WTC11 (cell line): ENCODE measurements at regions not wholly inside any gene's neighbourhood (a gene's known extent, or its start where the extent isn't known, plus 50 kb on each side); places are given as distances from the start of the nearest gene placed in this dataset.

Experiments
- ATAC-seq: fragments of 200-7000 bp; cut with Tn5 transposase; 2 replicates; pipeline ENCODE4 v1.10.0; 2021; ENCODE audit warnings: mild to moderate bottlenecking, moderate library complexity
- CTCF ChIA-PET: fragments of 300-600 bp; sonication (Branson Sonifier 250); formaldehyde crosslinking; loops from one replicate; lab custom pipeline; 2021; ENCODE audit warnings: antibody characterized with exemption; lab: Charles Lee
- POLR2A ChIA-PET: fragments of 350-600 bp; sonication (Branson Sonifier 250); formaldehyde crosslinking; loops from one replicate; lab custom pipeline; 2021; ENCODE audit warnings: antibody characterized with exemption; lab: Charles Lee
- DNase-seq: peaks from one replicate; pipeline ENCODE4 v3.0.0; 2021; ENCODE audit warnings: low spot score
- H3K27ac Mint-ChIP-seq: 2 replicates; pipeline ENCODE4 v1.8.0; 2021; ENCODE audit warnings: mixed read lengths
- H3K27me3 Mint-ChIP-seq: 2 replicates; pipeline ENCODE4 v1.8.0; 2021; ENCODE audit warnings: low read depth, mild to moderate bottlenecking, moderate library complexity, mixed read lengths
- H3K36me3 Mint-ChIP-seq: 2 replicates; pipeline ENCODE4 v1.8.0; 2021; ENCODE audit warnings: mixed read lengths
- H3K4me1 Mint-ChIP-seq: 2 replicates; pipeline ENCODE4 v1.8.0; 2022; ENCODE audit warnings: mixed read lengths
- H3K4me3 Mint-ChIP-seq: 2 replicates; pipeline ENCODE4 v1.8.0; 2021; ENCODE audit warnings: mild to moderate bottlenecking, moderate library complexity, mixed read lengths
- H3K9me3 Mint-ChIP-seq: 2 replicates; pipeline ENCODE4 v1.8.0; 2021; ENCODE audit warnings: mixed read lengths
- ATF1 ChIP-seq: sonication (generic); formaldehyde crosslinking; IDR thresholded peaks from 2 replicates; pipeline ENCODE4 v1.8.1; 2023; ENCODE audit warnings: mild to moderate bottlenecking, moderate library complexity, missing genetic modification reagents
- CREM ChIP-seq: sonication (generic); formaldehyde crosslinking; IDR thresholded peaks from 2 replicates; pipeline ENCODE4 v1.8.1; 2022; ENCODE audit warnings: mild to moderate bottlenecking, missing genetic modification reagents, moderate library complexity
- EMX1 ChIP-seq: fragments of 250-450 bp; sonication (Bioruptor Pico); IDR thresholded peaks from 2 replicates; pipeline ENCODE4 v1.8.0; 2021; ENCODE audit warnings: mild to moderate bottlenecking
- ETV6 ChIP-seq: sonication (generic); formaldehyde crosslinking; IDR thresholded peaks from 2 replicates; pipeline ENCODE4 v1.8.1; 2022; ENCODE audit warnings: mild to moderate bottlenecking, missing genetic modification reagents
- GRHL2 ChIP-seq: fragments of 250-450 bp; sonication (Bioruptor Pico); IDR thresholded peaks from 2 replicates; pipeline ENCODE4 v1.8.0; 2022; ENCODE audit warnings: mild to moderate bottlenecking, moderate library complexity; ENCODE audit not compliant: insufficient replicate concordance, severe bottlenecking
- JUN ChIP-seq: sonication (generic); formaldehyde crosslinking; IDR thresholded peaks from 2 replicates; pipeline ENCODE4 v1.8.0; 2023; ENCODE audit warnings: mild to moderate bottlenecking, missing genetic modification reagents
- KAT7 ChIP-seq: sonication (generic); formaldehyde crosslinking; IDR thresholded peaks from 2 replicates; pipeline ENCODE4 v1.8.1; 2023; ENCODE audit warnings: missing genetic modification reagents, mild to moderate bottlenecking, borderline replicate concordance
- MYBL2 ChIP-seq: sonication (generic); formaldehyde crosslinking; IDR thresholded peaks from 2 replicates; pipeline ENCODE4 v1.8.1; 2023; ENCODE audit warnings: mild to moderate bottlenecking, moderate library complexity, missing genetic modification reagents
- NFYB ChIP-seq: sonication (generic); formaldehyde crosslinking; conservative IDR thresholded peaks from 2 replicates; pipeline ENCODE4 v1.8.0; 2022; ENCODE audit warnings: low read depth, missing genetic modification reagents
- NR1H2 ChIP-seq: sonication (generic); formaldehyde crosslinking; IDR thresholded peaks from 2 replicates; pipeline ENCODE4 v1.9.0; 2021; ENCODE audit warnings: mild to moderate bottlenecking, moderate library complexity, missing genetic modification reagents
- SMAD3 ChIP-seq: sonication (generic); formaldehyde crosslinking; IDR thresholded peaks from 2 replicates; pipeline ENCODE4 v1.8.0; 2022; ENCODE audit warnings: missing genetic modification reagents, mild to moderate bottlenecking, borderline replicate concordance
- TCF7 ChIP-seq: sonication (generic); formaldehyde crosslinking; IDR thresholded peaks from 2 replicates; pipeline ENCODE4 v1.8.0; 2022; ENCODE audit warnings: mild to moderate bottlenecking, low read depth, missing genetic modification reagents, moderate library complexity
- TP53 ChIP-seq: sonication (generic); formaldehyde crosslinking; IDR thresholded peaks from 2 replicates; pipeline ENCODE4 v1.8.1; 2023; ENCODE audit warnings: mild to moderate bottlenecking, missing genetic modification reagents
- ZBTB21 ChIP-seq: sonication (generic); formaldehyde crosslinking; IDR thresholded peaks from 2 replicates; pipeline ENCODE4 v1.8.1; 2023; ENCODE audit warnings: mild to moderate bottlenecking, missing genetic modification reagents, borderline replicate concordance
- ZNF138 ChIP-seq: sonication (generic); formaldehyde crosslinking; conservative IDR thresholded peaks from 2 replicates; pipeline ENCODE4 v1.8.1; 2022; ENCODE audit warnings: mild to moderate bottlenecking, moderate library complexity, missing genetic modification reagents
- ZNF232 ChIP-seq: sonication (generic); formaldehyde crosslinking; IDR thresholded peaks from 2 replicates; pipeline ENCODE4 v1.8.0; 2022; ENCODE audit warnings: mild to moderate bottlenecking, missing genetic modification reagents
- ZNF396 ChIP-seq: fragments of 250-450 bp; sonication (Bioruptor Pico); IDR thresholded peaks from 2 replicates; pipeline ENCODE4 v1.8.0; 2021; ENCODE audit warnings: mild to moderate bottlenecking, moderate library complexity, borderline replicate concordance
- ZNF416 ChIP-seq: fragments of 250-450 bp; sonication (Bioruptor Pico); IDR thresholded peaks from 2 replicates; pipeline ENCODE4 v1.9.0; 2021; ENCODE audit warnings: mild to moderate bottlenecking, inconsistent platforms
- TF ChIP-seq, protein P1 (sequence below): sonication (generic); formaldehyde crosslinking; IDR thresholded peaks from 2 replicates; pipeline ENCODE4 v1.8.1; 2023; ENCODE audit warnings: mild to moderate bottlenecking, moderate library complexity, missing genetic modification reagents
- TF ChIP-seq, protein P2 (sequence below): sonication (generic); formaldehyde crosslinking; IDR thresholded peaks from 2 replicates; pipeline ENCODE4 v1.8.0; 2022; ENCODE audit warnings: mild to moderate bottlenecking, missing genetic modification reagents
- TF ChIP-seq, protein P3 (sequence below): sonication (generic); formaldehyde crosslinking; IDR thresholded peaks from 2 replicates; pipeline ENCODE4 v1.8.1; 2023; ENCODE audit warnings: mild to moderate bottlenecking, missing genetic modification reagents, borderline replicate concordance
- TF ChIP-seq, protein P4 (sequence below): sonication (generic); formaldehyde crosslinking; IDR thresholded peaks from 2 replicates; pipeline ENCODE4 v1.8.1; 2023; ENCODE audit warnings: mild to moderate bottlenecking, missing genetic modification reagents, moderate library complexity
- TF ChIP-seq, protein P5 (sequence below): sonication (generic); formaldehyde crosslinking; IDR thresholded peaks from 2 replicates; pipeline ENCODE4 v1.8.0; 2023; ENCODE audit warnings: missing genetic modification reagents
- TF ChIP-seq, protein P6 (sequence below): sonication (generic); formaldehyde crosslinking; IDR thresholded peaks from 2 replicates; pipeline ENCODE4 v1.8.0; 2022; ENCODE audit warnings: mild to moderate bottlenecking, missing genetic modification reagents
- TF ChIP-seq, protein P7 (sequence below): fragments of 250-450 bp; sonication (Bioruptor Pico); IDR thresholded peaks from 2 replicates; pipeline ENCODE4 v1.8.0; 2021; ENCODE audit warnings: mild to moderate bottlenecking

DNA sequence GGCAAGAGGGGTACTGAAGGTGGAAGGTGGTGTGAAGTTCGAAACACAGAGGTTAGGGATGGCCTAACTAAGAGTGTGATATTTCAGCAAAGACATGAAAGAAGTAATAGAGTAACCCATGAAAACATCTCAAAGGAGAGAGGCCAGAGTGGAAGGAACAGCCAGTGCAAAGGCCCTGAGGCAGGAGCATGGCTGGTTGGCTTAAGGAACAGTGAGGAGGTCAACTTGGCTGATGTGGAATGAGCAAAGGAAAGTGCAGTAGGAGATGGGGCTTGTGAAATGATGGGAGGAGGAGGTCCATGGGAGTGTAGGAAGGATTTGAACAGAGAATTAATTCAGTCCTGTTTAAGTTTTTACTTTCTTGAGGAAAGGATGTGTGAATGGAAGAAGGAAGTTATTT, 178.3 kb upstream of the ZNF608 start:
- CTCF ChIA-PET = no interaction called here
- 0 out of 2 replicates have a peak, but pooled peaks cover 4% of the 10 kb centered on the region for H3K4me1 Mint-ChIP-seq
- H3K27me3 Mint-ChIP-seq = no peaks in the 10 kb centered on the region; the same call in 1 of the 2 replicates
- H3K27ac Mint-ChIP-seq = no peak overlapping the region
- no peak for TF ChIP-seq MYBL2 (CRISPR knock-in tag)
- TF ChIP-seq ZNF232 = no peak
- TF ChIP-seq, protein P1, sequence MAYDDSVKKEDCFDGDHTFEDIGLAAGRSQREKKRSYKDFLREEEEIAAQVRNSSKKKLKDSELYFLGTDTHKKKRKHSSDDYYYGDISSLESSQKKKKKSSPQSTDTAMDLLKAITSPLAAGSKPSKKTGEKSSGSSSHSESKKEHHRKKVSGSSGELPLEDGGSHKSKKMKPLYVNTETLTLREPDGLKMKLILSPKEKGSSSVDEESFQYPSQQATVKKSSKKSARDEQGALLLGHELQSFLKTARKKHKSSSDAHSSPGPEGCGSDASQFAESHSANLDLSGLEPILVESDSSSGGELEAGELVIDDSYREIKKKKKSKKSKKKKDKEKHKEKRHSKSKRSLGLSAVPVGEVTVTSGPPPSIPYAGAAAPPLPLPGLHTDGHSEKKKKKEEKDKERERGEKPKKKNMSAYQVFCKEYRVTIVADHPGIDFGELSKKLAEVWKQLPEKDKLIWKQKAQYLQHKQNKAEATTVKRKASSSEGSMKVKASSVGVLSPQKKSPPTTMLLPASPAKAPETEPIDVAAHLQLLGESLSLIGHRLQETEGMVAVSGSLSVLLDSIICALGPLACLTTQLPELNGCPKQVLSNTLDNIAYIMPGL = no peak
- TF ChIP-seq SMAD3 (CRISPR knock-in tag) = no peak
- TF ChIP-seq ATF1 (CRISPR knock-in tag) = no peak
- TF ChIP-seq ZBTB21 = no peak
- TF ChIP-seq, protein P2, sequence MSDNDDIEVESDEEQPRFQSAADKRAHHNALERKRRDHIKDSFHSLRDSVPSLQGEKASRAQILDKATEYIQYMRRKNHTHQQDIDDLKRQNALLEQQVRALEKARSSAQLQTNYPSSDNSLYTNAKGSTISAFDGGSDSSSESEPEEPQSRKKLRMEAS (CRISPR knock-in tag) = no peak
- TF ChIP-seq, protein P3, sequence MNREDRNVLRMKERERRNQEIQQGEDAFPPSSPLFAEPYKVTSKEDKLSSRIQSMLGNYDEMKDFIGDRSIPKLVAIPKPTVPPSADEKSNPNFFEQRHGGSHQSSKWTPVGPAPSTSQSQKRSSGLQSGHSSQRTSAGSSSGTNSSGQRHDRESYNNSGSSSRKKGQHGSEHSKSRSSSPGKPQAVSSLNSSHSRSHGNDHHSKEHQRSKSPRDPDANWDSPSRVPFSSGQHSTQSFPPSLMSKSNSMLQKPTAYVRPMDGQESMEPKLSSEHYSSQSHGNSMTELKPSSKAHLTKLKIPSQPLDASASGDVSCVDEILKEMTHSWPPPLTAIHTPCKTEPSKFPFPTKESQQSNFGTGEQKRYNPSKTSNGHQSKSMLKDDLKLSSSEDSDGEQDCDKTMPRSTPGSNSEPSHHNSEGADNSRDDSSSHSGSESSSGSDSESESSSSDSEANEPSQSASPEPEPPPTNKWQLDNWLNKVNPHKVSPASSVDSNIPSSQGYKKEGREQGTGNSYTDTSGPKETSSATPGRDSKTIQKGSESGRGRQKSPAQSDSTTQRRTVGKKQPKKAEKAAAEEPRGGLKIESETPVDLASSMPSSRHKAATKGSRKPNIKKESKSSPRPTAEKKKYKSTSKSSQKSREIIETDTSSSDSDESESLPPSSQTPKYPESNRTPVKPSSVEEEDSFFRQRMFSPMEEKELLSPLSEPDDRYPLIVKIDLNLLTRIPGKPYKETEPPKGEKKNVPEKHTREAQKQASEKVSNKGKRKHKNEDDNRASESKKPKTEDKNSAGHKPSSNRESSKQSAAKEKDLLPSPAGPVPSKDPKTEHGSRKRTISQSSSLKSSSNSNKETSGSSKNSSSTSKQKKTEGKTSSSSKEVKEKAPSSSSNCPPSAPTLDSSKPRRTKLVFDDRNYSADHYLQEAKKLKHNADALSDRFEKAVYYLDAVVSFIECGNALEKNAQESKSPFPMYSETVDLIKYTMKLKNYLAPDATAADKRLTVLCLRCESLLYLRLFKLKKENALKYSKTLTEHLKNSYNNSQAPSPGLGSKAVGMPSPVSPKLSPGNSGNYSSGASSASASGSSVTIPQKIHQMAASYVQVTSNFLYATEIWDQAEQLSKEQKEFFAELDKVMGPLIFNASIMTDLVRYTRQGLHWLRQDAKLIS (CRISPR knock-in tag) = no peak
- ATAC-seq = no peak
- POLR2A ChIA-PET = no interaction called here
- DNase-seq = no peak
- H3K36me3 Mint-ChIP-seq = no peaks in the 10 kb centered on the region
- peaks cover 6% of the 10 kb centered on the region for H3K9me3 Mint-ChIP-seq
- no peak overlapping the region for H3K4me3 Mint-ChIP-seq

DNA sequence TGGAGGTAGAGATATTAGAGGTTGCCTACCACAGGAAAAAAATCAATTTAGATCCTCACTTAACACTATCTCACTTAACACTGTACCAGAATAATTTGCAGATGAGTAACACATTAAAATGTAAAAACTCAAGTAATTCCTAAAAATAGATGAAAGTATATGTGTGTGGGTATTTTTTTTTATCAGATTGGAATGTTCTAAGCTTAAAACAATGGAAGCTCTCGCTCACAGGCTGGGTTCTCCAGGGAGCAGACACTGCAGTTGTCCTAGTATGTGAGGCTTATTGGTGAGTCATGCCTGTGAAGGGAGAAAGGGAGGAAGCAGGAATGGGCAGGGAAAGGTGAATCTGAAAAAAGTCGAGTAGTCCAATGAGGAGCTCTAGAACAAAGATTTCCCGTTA, 181.3 kb upstream of the ZNF608 start:
- Mint-ChIP-seq H3K4me1 (0 out of 2 replicates have a peak, but pooled peaks cover 4% of the 10 kb centered on the region), H3K27me3 (no peaks in the 10 kb centered on the region; the same call in 1 of the 2 replicates), H3K27ac (no peak overlapping the region), H3K4me3 (no peak overlapping the region), H3K9me3 (peaks cover 9% of the 10 kb centered on the region), H3K36me3 (no peaks in the 10 kb centered on the region)
- CTCF ChIA-PET = no interaction called here
- TF ChIP-seq ETV6 (CRISPR knock-in tag) = no peak
- no peak for TF ChIP-seq ZNF138 (CRISPR knock-in tag)
- TF ChIP-seq EMX1 (CRISPR knock-in tag) = no peak
- TF ChIP-seq, protein P4, sequence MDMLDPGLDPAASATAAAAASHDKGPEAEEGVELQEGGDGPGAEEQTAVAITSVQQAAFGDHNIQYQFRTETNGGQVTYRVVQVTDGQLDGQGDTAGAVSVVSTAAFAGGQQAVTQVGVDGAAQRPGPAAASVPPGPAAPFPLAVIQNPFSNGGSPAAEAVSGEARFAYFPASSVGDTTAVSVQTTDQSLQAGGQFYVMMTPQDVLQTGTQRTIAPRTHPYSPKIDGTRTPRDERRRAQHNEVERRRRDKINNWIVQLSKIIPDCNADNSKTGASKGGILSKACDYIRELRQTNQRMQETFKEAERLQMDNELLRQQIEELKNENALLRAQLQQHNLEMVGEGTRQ (CRISPR knock-in tag) = no peak
- TF ChIP-seq CREM (CRISPR knock-in tag) = no peak
- TF ChIP-seq ZNF416 (CRISPR knock-in tag) = no peak
- TF ChIP-seq TP53 (CRISPR knock-in tag) = no peak
- no peak for TF ChIP-seq JUN (CRISPR knock-in tag)
- TF ChIP-seq KAT7 (CRISPR knock-in tag) = no peak
- TF ChIP-seq, protein P5, sequence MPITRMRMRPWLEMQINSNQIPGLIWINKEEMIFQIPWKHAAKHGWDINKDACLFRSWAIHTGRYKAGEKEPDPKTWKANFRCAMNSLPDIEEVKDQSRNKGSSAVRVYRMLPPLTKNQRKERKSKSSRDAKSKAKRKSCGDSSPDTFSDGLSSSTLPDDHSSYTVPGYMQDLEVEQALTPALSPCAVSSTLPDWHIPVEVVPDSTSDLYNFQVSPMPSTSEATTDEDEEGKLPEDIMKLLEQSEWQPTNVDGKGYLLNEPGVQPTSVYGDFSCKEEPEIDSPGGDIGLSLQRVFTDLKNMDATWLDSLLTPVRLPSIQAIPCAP (CRISPR knock-in tag) = no peak
- TF ChIP-seq, protein P6, sequence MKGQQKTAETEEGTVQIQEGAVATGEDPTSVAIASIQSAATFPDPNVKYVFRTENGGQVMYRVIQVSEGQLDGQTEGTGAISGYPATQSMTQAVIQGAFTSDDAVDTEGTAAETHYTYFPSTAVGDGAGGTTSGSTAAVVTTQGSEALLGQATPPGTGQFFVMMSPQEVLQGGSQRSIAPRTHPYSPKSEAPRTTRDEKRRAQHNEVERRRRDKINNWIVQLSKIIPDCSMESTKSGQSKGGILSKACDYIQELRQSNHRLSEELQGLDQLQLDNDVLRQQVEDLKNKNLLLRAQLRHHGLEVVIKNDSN = no peak
- no peak for TF ChIP-seq NR1H2
- no peak for TF ChIP-seq GRHL2 (CRISPR knock-in tag)
- TF ChIP-seq TCF7 (CRISPR knock-in tag) = no peak
- TF ChIP-seq, protein P7, sequence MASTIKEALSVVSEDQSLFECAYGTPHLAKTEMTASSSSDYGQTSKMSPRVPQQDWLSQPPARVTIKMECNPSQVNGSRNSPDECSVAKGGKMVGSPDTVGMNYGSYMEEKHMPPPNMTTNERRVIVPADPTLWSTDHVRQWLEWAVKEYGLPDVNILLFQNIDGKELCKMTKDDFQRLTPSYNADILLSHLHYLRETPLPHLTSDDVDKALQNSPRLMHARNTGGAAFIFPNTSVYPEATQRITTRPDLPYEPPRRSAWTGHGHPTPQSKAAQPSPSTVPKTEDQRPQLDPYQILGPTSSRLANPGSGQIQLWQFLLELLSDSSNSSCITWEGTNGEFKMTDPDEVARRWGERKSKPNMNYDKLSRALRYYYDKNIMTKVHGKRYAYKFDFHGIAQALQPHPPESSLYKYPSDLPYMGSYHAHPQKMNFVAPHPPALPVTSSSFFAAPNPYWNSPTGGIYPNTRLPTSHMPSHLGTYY (CRISPR knock-in tag) = no peak
- no peak for TF ChIP-seq ZNF396
- TF ChIP-seq ZBTB21 = no peak
- TF ChIP-seq NFYB (CRISPR knock-in tag) = no peak
- ATAC-seq = no peak
- no peak for DNase-seq
- POLR2A ChIA-PET = no interaction called here
